ENCODE measurements at regions not wholly inside any gene's neighbourhood (a gene's known extent, or its start where the extent isn't known, plus 50 kb on each side); places are given as distances from the start of the nearest gene placed in this dataset.

DNA sequence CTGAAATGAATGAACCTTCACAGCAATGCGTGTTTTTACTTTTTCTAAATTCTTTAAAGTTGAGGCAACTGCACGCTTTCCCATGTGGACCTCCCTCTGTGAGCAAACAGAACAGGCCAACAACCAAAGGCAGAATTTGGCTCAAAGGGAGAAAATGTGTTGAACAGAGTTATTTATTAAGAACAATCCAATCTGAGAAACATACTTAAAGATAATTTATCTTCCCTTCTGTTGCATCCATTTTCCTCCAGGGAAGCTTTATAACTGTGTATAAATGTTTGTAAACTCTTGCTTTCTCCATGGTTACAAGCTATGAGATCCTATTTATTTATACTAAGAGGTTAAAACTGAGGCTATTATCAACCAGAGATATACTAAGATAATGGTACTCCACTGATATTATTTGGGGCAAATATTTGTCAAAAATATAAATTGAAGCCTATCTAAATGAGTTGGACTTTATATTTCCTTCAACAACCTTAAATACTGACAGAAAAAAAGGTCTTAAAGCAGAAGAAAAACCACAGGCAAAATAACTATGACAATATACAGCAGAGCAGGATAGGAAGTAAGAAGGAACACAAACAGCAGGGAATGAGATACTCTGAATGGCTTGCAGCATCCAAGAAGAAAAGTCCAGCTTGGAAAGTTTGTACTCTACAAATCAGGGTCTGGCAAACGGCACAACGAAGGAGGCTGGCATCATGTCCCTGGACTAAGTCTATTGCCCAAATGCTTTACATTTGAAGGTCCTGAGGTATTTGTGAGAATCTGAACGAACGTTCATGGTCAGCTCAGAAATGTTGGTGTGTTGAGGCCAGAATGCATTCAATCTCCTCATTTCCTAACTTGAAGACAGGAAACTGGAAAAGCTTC is 663.2 kb upstream of the INTU start:
- H3K4me1 ChIP-seq (ENCODE audit: control insufficient read depth, low read length): no peaks in the 10 kb centered on the region
- H3K4me2 ChIP-seq (ENCODE audit: low read length): no peak overlapping the region
- TF ChIP-seq, protein P1, sequence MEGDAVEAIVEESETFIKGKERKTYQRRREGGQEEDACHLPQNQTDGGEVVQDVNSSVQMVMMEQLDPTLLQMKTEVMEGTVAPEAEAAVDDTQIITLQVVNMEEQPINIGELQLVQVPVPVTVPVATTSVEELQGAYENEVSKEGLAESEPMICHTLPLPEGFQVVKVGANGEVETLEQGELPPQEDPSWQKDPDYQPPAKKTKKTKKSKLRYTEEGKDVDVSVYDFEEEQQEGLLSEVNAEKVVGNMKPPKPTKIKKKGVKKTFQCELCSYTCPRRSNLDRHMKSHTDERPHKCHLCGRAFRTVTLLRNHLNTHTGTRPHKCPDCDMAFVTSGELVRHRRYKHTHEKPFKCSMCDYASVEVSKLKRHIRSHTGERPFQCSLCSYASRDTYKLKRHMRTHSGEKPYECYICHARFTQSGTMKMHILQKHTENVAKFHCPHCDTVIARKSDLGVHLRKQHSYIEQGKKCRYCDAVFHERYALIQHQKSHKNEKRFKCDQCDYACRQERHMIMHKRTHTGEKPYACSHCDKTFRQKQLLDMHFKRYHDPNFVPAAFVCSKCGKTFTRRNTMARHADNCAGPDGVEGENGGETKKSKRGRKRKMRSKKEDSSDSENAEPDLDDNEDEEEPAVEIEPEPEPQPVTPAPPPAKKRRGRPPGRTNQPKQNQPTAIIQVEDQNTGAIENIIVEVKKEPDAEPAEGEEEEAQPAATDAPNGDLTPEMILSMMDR (IDR thresholded peaks at IDR 0.05; ENCODE audit: low read depth, low read length, poor library complexity, severe bottlenecking): no peak
- no peak for TF ChIP-seq EZH2phosphoT487 (IDR thresholded peaks at IDR 0.05; ENCODE audit: borderline replicate concordance, low read length)
- H4K20me1 ChIP-seq (ENCODE audit: control insufficient read depth, insufficient read depth, low read depth, low read length): no peaks in the 10 kb centered on the region
- H3F3A ChIP-seq (ENCODE audit: control insufficient read depth, insufficient read depth): no peaks in the 10 kb centered on the region
- H3K27ac ChIP-seq (ENCODE audit: low read depth, low read length): no peak overlapping the region
- H3K9me2 ChIP-seq (replicated peaks; ENCODE audit: control insufficient read depth, low read length): no peaks in the 10 kb centered on the region
- H3K36me3 ChIP-seq (ENCODE audit: control insufficient read depth, low read length): no peaks in the 10 kb centered on the region
- no peaks in the 10 kb centered on the region for H3K9me3 ChIP-seq (ENCODE audit: control insufficient read depth, insufficient read depth, low read length)
- no peaks in the 10 kb centered on the region for H3K27me3 ChIP-seq (ENCODE audit: control insufficient read depth, low read length)
- no peak overlapping the region for H3K4me3 ChIP-seq (ENCODE audit: low read length)
- H3K79me2 ChIP-seq (ENCODE audit: control insufficient read depth, low read length): no peaks in the 10 kb centered on the region

DNA sequence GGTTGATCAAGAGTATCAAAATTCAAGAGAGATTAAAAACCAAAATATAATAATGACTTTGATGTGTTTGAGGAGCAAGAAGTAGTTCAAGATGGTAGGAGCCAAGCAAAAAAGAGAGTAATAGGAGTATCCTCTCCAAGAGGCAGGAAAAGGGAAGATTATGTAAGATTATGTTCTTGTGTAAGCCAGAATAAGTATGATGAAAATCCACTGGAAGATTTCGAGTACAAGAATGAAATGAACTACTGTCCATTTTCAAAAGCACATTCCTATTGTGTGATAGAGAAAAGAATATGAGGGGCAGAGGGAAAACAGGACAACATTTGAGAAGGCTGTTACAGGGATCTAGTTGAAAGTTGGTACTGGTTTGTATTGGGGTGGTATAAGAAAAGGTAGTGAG is 659.6 kb upstream of the INTU start:
- H3K36me3 ChIP-seq (ENCODE audit: control insufficient read depth, low read length): no peaks in the 10 kb centered on the region
- no peaks in the 10 kb centered on the region for H3K4me1 ChIP-seq (ENCODE audit: control insufficient read depth, low read length)
- no peaks in the 10 kb centered on the region for H3K9me2 ChIP-seq (replicated peaks; ENCODE audit: control insufficient read depth, low read length)
- H3K4me2 ChIP-seq (ENCODE audit: low read length): no peak overlapping the region
- TF ChIP-seq EZH2phosphoT487 (IDR thresholded peaks at IDR 0.05; ENCODE audit: borderline replicate concordance, low read length): no peak
- TF ChIP-seq, protein P1 (IDR thresholded peaks at IDR 0.05; ENCODE audit: low read depth, low read length, poor library complexity, severe bottlenecking): no peak
- H3F3A ChIP-seq (ENCODE audit: control insufficient read depth, insufficient read depth): no peaks in the 10 kb centered on the region
- H3K9me3 ChIP-seq (ENCODE audit: control insufficient read depth, insufficient read depth, low read length): no peaks in the 10 kb centered on the region
- no peaks in the 10 kb centered on the region for H3K27me3 ChIP-seq (ENCODE audit: control insufficient read depth, low read length)
- H3K27ac ChIP-seq (ENCODE audit: low read depth, low read length): no peak overlapping the region
- H3K79me2 ChIP-seq (ENCODE audit: control insufficient read depth, low read length): no peaks in the 10 kb centered on the region
- H3K4me3 ChIP-seq (ENCODE audit: low read length): no peak overlapping the region
- H4K20me1 ChIP-seq (ENCODE audit: control insufficient read depth, insufficient read depth, low read depth, low read length): no peaks in the 10 kb centered on the region

DNA sequence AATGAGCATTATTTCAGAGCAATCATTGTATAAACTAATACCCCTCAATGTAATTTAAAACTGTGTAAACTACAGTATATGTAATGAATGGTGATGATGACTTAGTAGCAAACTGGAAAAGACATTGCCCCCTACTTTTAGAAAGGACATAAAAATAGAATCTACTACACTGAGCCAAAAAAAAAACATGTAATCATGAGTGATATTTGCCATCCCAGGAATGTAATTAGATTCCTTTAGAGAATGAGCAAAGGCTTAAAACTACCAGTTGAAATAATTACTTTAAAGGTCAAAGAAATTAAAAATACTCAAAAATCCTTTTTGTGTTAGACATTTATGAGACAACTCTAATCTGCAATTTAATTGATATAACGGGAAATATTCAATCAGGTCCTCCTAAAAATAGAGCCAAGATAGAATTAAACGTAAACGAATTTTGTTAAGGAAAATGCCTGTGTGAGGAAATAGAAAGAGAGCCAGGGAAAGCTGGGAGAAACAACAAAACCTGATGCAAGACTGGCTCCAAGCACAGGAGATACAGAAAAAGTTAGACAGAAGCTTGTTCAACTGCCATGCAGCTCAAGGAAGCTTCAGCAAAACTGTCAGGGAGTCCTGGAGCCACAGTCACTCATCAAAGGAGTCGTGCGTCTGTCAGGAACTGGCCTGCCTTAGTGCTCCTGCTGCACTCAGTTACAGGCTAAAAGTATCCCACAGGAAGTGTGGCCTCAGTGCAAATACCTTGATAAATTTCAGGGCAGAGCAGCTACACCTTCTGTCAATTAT is 655.7 kb upstream of the INTU start:
- Histone ChIP-seq H3K36me3 (ENCODE audit: control insufficient read depth, low read length) (no peaks in the 10 kb centered on the region), H3K9me3 (ENCODE audit: control insufficient read depth, insufficient read depth, low read length) (no peaks in the 10 kb centered on the region), H4K20me1 (ENCODE audit: control insufficient read depth, insufficient read depth, low read depth, low read length) (no peaks in the 10 kb centered on the region), H3F3A (ENCODE audit: control insufficient read depth, insufficient read depth) (no peaks in the 10 kb centered on the region), H3K4me2 (ENCODE audit: low read length) (no peak overlapping the region), H3K9me2 (replicated peaks; ENCODE audit: control insufficient read depth, low read length) (no peaks in the 10 kb centered on the region), H3K27me3 (ENCODE audit: control insufficient read depth, low read length) (no peaks in the 10 kb centered on the region), H3K4me1 (ENCODE audit: control insufficient read depth, low read length) (no peaks in the 10 kb centered on the region), H3K27ac (ENCODE audit: low read depth, low read length) (no peak overlapping the region), H3K4me3 (ENCODE audit: low read length) (no peak overlapping the region), H3K79me2 (ENCODE audit: control insufficient read depth, low read length) (no peaks in the 10 kb centered on the region)
- TF ChIP-seq EZH2phosphoT487 (IDR thresholded peaks at IDR 0.05; ENCODE audit: borderline replicate concordance, low read length): no peak

DNA sequence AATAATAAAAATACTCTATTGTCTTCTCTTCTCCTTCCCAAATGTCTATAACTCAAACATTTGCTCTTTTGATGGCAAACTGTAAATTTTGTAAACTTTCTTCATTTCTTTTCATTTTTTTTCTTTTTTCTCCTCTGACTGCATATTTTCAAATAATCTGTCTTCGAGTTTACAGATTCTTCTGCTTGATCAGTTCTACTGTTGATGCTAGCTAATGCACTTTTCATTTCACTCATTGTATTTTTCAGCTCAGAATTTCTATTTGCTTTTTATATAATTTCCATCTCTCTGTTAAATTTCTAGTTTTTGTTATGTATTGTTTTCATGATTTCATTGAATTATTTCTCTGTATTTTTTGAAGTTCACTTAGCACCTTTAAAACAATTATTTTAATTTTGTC is 646.8 kb upstream of the INTU start:
- Histone ChIP-seq H3K36me3 (ENCODE audit: control insufficient read depth, low read length) (no peaks in the 10 kb centered on the region), H3K79me2 (ENCODE audit: control insufficient read depth, low read length) (no peaks in the 10 kb centered on the region), H3K4me2 (ENCODE audit: low read length) (no peak overlapping the region)

More for the DNA sequence above, 646.8 kb upstream of the INTU start:
- no peak overlapping the region for H3K27ac ChIP-seq (ENCODE audit: low read depth, low read length)
- TF ChIP-seq, protein P1 (IDR thresholded peaks at IDR 0.05; ENCODE audit: low read depth, low read length, poor library complexity, severe bottlenecking): no peak
- TF ChIP-seq EZH2phosphoT487 (IDR thresholded peaks at IDR 0.05; ENCODE audit: borderline replicate concordance, low read length): no peak
- no peaks in the 10 kb centered on the region for H3K9me2 ChIP-seq (replicated peaks; ENCODE audit: control insufficient read depth, low read length)
- H3K4me1 ChIP-seq (ENCODE audit: control insufficient read depth, low read length): no peaks in the 10 kb centered on the region
- H4K20me1 ChIP-seq (ENCODE audit: control insufficient read depth, insufficient read depth, low read depth, low read length): no peaks in the 10 kb centered on the region
- H3F3A ChIP-seq (ENCODE audit: control insufficient read depth, insufficient read depth): no peaks in the 10 kb centered on the region
- no peak overlapping the region for H3K4me3 ChIP-seq (ENCODE audit: low read length)
- no peaks in the 10 kb centered on the region for H3K9me3 ChIP-seq (ENCODE audit: control insufficient read depth, insufficient read depth, low read length)
- no peaks in the 10 kb centered on the region for H3K27me3 ChIP-seq (ENCODE audit: control insufficient read depth, low read length)
